Prostate gland (tissue), 2 donors: ENCODE measurements at regions not wholly inside any gene's neighbourhood (a gene's known extent, or its start where the extent isn't known, plus 50 kb on each side); places are given as distances from the start of the nearest gene placed in this dataset.

Source experiments
- DNase-seq: peaks from one replicate; pipeline ENCODE4 v3.0.0-alpha.2; 2019; ENCODE audit warnings: low spot score
- H3K27ac ChIP-seq, 2 donors: fragments of 200-600 bp; sonication (generic); 2 replicates each; pipeline ENCODE4 v1.5.1; 2017 to 2019
- H3K27me3 ChIP-seq: fragments of 200-600 bp; sonication (generic); replicated peaks from 2 replicates; pipeline ENCODE4 v1.5.1; 2019; ENCODE audit not compliant: insufficient read depth
- H3K36me3 ChIP-seq, 2 donors: fragments of 200-600 bp; sonication (generic); 1 replicate in 1 of 2; 2 replicates in 1 of 2; pipeline versions ENCODE4 v1.5.1 to v1.8.1; 2017 to 2019
- H3K4me1 ChIP-seq: fragments of 200-600 bp; sonication (generic); replicated peaks from 2 replicates; pipeline ENCODE4 v1.5.1; 2019
- H3K4me3 ChIP-seq, 2 donors: fragments of 200-600 bp; sonication (generic); 2 replicates each; pipeline ENCODE4 v1.5.1; 2017 to 2019
- H3K9me3 ChIP-seq: fragments of 200-600 bp; sonication (generic); 2 replicates; pipeline ENCODE4 v1.5.1; 2017
- CTCF ChIP-seq, 4 experiments: fragments of 200-600 bp in 2 of 4; fragments of 450-650 bp in 2 of 4; sonication (generic) in 2 of 4; IDR thresholded peaks; 1 replicate in 3 of 4; 2 replicates in 1 of 4; pipeline ENCODE4 v1.5.1; 2016 to 2019; ENCODE audit warnings: antibody characterized with exemption in 4 of 4, mild to moderate bottlenecking in 2 of 4, moderate library complexity in 2 of 4
- POLR2A ChIP-seq: fragments of 450-650 bp; IDR thresholded peaks from one replicate; pipeline ENCODE4 v1.6.1; 2016; ENCODE audit warnings: antibody characterized with exemption, mild to moderate bottlenecking
- POLR2AphosphoS5 ChIP-seq: sonication (generic); formaldehyde crosslinking; IDR thresholded peaks from one replicate; pipeline ENCODE4 v1.6.1; 2017; ENCODE audit warnings: antibody characterized with exemption
- WGBS: methylation state at CpG from one replicate; pipeline ENCODE4 v1.1.5; 2018; 5-methylcytosine and 5-hydroxymethylcytosine counted together
- intact Hi-C: fragments of 100-400 bp; cut with DNase I; formaldehyde crosslinking; loops from one replicate; pipeline ENCODE4 v1.14.2; 2022

- Histone ChIP-seq H3K4me3 (no peak overlapping the region), H3K27me3 (no peaks in the 10 kb centered on the region), H3K36me3 (no peaks in the 10 kb centered on the region), H3K9me3 (no peaks in the 10 kb centered on the region), H3K4me1 (no peaks in the 10 kb centered on the region), H3K27ac (no peak overlapping the region)
- intact Hi-C loops, result no loop called here
- TF ChIP-seq CTCF (IDR thresholded peaks at IDR 0.05), result no peak
- no peak for TF ChIP-seq POLR2AphosphoS5
- TF ChIP-seq POLR2A, result no peak
- no peak for DNase-seq
- 97% methylated on average over 5 of the region's 5 CpGs for WGBS
Observed at GRCh38 chr13:106371024-106371423, 164.4 kb downstream of the EFNB2 start.

- H3K27ac ChIP-seq, result no peak overlapping the region
- intact Hi-C loops, result no loop called here
- DNase-seq, result no peak
- no peaks in the 10 kb centered on the region for H3K36me3 ChIP-seq
- 91% methylated on average over 2 of the region's 2 CpGs for WGBS
- H3K27me3 ChIP-seq, result no peaks in the 10 kb centered on the region
- no peak for TF ChIP-seq POLR2AphosphoS5
- no peak for TF ChIP-seq CTCF (IDR thresholded peaks at IDR 0.05)
- no peak for TF ChIP-seq POLR2A
- H3K4me1 ChIP-seq, result no peaks in the 10 kb centered on the region
- no peak overlapping the region for H3K4me3 ChIP-seq
- H3K9me3 ChIP-seq, result no peaks in the 10 kb centered on the region
Observed at GRCh38 chr13:106369858-106370257, 165.6 kb downstream of the EFNB2 start.

GRCh38 chr13:106369091-106369490 is 166.4 kb downstream of the EFNB2 start:
- no peaks in the 10 kb centered on the region for H3K27me3 ChIP-seq
- intact Hi-C loops, result no loop called here
- no peak for DNase-seq
- H3K9me3 ChIP-seq, result no peaks in the 10 kb centered on the region
- H3K27ac ChIP-seq, result no peak overlapping the region
- H3K36me3 ChIP-seq, result no peaks in the 10 kb centered on the region
- 72% methylated on average over 6 of the region's 6 CpGs for WGBS
- no peak overlapping the region for H3K4me3 ChIP-seq
- TF ChIP-seq POLR2AphosphoS5, result no peak
- no peak for TF ChIP-seq CTCF (IDR thresholded peaks at IDR 0.05)
- H3K4me1 ChIP-seq, result no peaks in the 10 kb centered on the region

- no peaks in the 10 kb centered on the region for H3K9me3 ChIP-seq
- no peak for TF ChIP-seq CTCF (IDR thresholded peaks at IDR 0.05)
- no peak for TF ChIP-seq POLR2AphosphoS5
- no peak for TF ChIP-seq POLR2A
- 82% methylated on average over 3 of the region's 3 CpGs for WGBS
- no peaks in the 10 kb centered on the region for H3K36me3 ChIP-seq
- no peaks in the 10 kb centered on the region for H3K27me3 ChIP-seq
- intact Hi-C loops, result no loop called here
- no peaks in the 10 kb centered on the region for H3K4me1 ChIP-seq
- no peak overlapping the region for H3K27ac ChIP-seq
- DNase-seq, result no peak
- no peak overlapping the region for H3K4me3 ChIP-seq
Observed at GRCh38 chr13:106367361-106367971, 168.0 kb downstream of the EFNB2 start.

- H3K36me3 ChIP-seq, result no peaks in the 10 kb centered on the region
- intact Hi-C loops, result no loop called here
- no peaks in the 10 kb centered on the region for H3K4me1 ChIP-seq
- H3K27me3 ChIP-seq, result no peaks in the 10 kb centered on the region
- TF ChIP-seq POLR2A, result no peak
- TF ChIP-seq POLR2AphosphoS5, result no peak
- TF ChIP-seq CTCF (IDR thresholded peaks at IDR 0.05), result no peak
- H3K9me3 ChIP-seq, result no peaks in the 10 kb centered on the region
- no peak for DNase-seq
- no peak overlapping the region for H3K27ac ChIP-seq
- no peak overlapping the region for H3K4me3 ChIP-seq
- 66% methylated on average over 5 of the region's 5 CpGs for WGBS
Observed at GRCh38 chr13:106362707-106363106, 172.8 kb downstream of the EFNB2 start.
